ENCODE measurements at regions not wholly inside any gene's neighbourhood (a gene's known extent, or its start where the extent isn't known, plus 50 kb on each side); places are given as distances from the start of the nearest gene placed in this dataset.

DNA sequence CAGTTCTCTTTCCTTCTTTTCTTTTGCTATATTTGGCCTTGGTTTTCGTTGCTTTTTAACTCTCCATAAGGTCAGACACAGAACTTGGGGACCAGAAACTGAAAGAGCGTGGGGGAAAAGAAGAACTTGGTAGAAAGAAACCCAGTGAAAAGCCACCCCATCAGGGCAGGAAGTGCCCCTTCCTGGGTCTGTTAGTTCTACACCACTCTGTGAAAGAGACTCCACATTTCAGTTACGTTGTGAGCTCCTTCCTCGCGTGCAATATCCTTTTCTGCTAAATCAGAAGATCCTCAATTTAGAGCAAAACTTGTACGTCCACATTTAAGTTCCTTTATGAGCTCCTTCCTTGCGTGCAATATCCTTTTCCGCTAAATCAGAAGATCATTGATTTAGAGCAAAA lies 220.6 kb upstream of the FOXK1 start:
- Histone ChIP-seq H3F3A (ENCODE audit: insufficient read depth, low read length, poor library complexity, severe bottlenecking) (no peaks in the 10 kb centered on the region), H3K9ac (ENCODE audit: low read length) (no peak overlapping the region), H4K20me1 (ENCODE audit: insufficient read depth) (no peaks in the 10 kb centered on the region), H3K27me3 (ENCODE audit: insufficient read depth, low read depth, low read length) (no peaks in the 10 kb centered on the region), H3K4me3 (ENCODE audit: low read length) (no peak overlapping the region), H3K36me3 (ENCODE audit: insufficient read depth, low read length) (no peaks in the 10 kb centered on the region), H3K9me2 (ENCODE audit: insufficient read depth, low read length) (no peaks in the 10 kb centered on the region), H3K4me2 (ENCODE audit: low read length) (no peak overlapping the region), H3K9me3 (ENCODE audit: low read length) (no peaks in the 10 kb centered on the region), H2AFZ (ENCODE audit: low read depth, low read length) (no peak overlapping the region), H3K79me2 (replicated peaks; ENCODE audit: insufficient read depth, low read length) (no peaks in the 10 kb centered on the region), H3K27ac (ENCODE audit: low read length) (no peak overlapping the region)
- TF ChIP-seq SMC3 (conservative IDR thresholded peaks at IDR 0.05; ENCODE audit: poor library complexity) = no peak
- no peak for TF ChIP-seq RAD21 (conservative IDR thresholded peaks at IDR 0.05)
- TF ChIP-seq MXI1 (conservative IDR thresholded peaks at IDR 0.05; ENCODE audit: poor library complexity, severe bottlenecking) = no peak
- TF ChIP-seq POLR2AphosphoS5 (IDR thresholded peaks at IDR 0.05) = no peak
- no peak for TF ChIP-seq EP300 (conservative IDR thresholded peaks at IDR 0.05; ENCODE audit: poor library complexity, severe bottlenecking)
- TF ChIP-seq, protein P1, sequence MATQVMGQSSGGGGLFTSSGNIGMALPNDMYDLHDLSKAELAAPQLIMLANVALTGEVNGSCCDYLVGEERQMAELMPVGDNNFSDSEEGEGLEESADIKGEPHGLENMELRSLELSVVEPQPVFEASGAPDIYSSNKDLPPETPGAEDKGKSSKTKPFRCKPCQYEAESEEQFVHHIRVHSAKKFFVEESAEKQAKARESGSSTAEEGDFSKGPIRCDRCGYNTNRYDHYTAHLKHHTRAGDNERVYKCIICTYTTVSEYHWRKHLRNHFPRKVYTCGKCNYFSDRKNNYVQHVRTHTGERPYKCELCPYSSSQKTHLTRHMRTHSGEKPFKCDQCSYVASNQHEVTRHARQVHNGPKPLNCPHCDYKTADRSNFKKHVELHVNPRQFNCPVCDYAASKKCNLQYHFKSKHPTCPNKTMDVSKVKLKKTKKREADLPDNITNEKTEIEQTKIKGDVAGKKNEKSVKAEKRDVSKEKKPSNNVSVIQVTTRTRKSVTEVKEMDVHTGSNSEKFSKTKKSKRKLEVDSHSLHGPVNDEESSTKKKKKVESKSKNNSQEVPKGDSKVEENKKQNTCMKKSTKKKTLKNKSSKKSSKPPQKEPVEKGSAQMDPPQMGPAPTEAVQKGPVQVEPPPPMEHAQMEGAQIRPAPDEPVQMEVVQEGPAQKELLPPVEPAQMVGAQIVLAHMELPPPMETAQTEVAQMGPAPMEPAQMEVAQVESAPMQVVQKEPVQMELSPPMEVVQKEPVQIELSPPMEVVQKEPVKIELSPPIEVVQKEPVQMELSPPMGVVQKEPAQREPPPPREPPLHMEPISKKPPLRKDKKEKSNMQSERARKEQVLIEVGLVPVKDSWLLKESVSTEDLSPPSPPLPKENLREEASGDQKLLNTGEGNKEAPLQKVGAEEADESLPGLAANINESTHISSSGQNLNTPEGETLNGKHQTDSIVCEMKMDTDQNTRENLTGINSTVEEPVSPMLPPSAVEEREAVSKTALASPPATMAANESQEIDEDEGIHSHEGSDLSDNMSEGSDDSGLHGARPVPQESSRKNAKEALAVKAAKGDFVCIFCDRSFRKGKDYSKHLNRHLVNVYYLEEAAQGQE (IDR thresholded peaks at IDR 0.05; ENCODE audit: borderline replicate concordance) = no peak
- TF ChIP-seq EZH2 (IDR thresholded peaks at IDR 0.05; ENCODE audit: borderline replicate concordance, insufficient read depth, low read length, poor library complexity, severe bottlenecking) = no peak
- TF ChIP-seq CTCF (IDR thresholded peaks at IDR 0.05; ENCODE audit: poor library complexity, severe bottlenecking) = no peak
- TF ChIP-seq TAF1 (IDR thresholded peaks at IDR 0.05; ENCODE audit: low read depth) = no peak

DNA sequence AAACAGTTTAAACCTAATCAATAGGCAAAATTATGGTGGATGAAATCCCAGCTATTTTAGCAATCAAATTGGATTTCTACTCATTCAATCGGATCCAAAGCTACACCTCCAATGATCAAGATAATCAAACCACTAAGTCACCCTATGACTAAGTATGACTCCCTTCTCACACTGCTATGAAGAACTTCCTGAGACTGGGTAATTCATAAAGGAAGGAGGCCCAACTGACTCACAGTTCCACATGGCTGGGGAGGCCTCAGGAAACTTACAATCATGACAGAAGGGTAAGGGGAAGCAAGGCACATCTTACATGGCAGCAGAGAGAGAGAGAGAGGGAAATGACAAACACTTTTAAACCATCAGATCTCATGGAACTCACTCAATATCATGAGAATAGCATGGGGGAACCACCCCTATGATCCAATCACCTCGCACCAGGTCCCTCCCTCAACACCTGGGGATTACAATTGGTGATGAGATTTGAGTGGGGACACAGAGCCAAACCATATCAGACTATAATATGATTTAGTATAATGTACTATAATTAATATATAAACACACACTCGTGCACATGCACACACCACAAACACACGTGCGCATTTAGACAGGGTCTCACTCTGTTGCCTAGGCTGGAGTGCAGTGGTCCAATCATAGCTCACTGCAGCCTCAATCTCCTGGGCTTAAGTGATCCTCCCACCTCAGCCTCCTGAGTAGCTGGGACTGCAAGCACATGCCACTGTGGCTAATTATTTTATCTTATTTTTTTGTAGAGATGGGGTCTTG lies 213.6 kb upstream of the FOXK1 start:
- Histone ChIP-seq H3K9ac (ENCODE audit: low read length) (no peak overlapping the region), H3K36me3 (ENCODE audit: insufficient read depth, low read length) (no peaks in the 10 kb centered on the region), H2AFZ (ENCODE audit: low read depth, low read length) (no peak overlapping the region), H4K20me1 (ENCODE audit: insufficient read depth) (no peaks in the 10 kb centered on the region), H3K4me2 (ENCODE audit: low read length) (no peak overlapping the region), H3F3A (ENCODE audit: insufficient read depth, low read length, poor library complexity, severe bottlenecking) (no peaks in the 10 kb centered on the region), H3K27ac (ENCODE audit: low read length) (no peak overlapping the region), H3K27me3 (ENCODE audit: insufficient read depth, low read depth, low read length) (no peaks in the 10 kb centered on the region), H3K4me3 (ENCODE audit: low read length) (no peak overlapping the region), H3K79me2 (replicated peaks; ENCODE audit: insufficient read depth, low read length) (no peaks in the 10 kb centered on the region), H3K9me3 (ENCODE audit: low read length) (no peaks in the 10 kb centered on the region), H3K9me2 (ENCODE audit: insufficient read depth, low read length) (no peaks in the 10 kb centered on the region)
- TF ChIP-seq, protein P1 (IDR thresholded peaks at IDR 0.05; ENCODE audit: borderline replicate concordance) = no peak
- no peak for TF ChIP-seq CTCF (IDR thresholded peaks at IDR 0.05; ENCODE audit: poor library complexity, severe bottlenecking)
- no peak for TF ChIP-seq MXI1 (conservative IDR thresholded peaks at IDR 0.05; ENCODE audit: poor library complexity, severe bottlenecking)

Measured in neural cell (in vitro differentiated cells).